HCT116 (cell line): ENCODE measurements at regions not wholly inside any gene's neighbourhood (a gene's known extent, or its start where the extent isn't known, plus 50 kb on each side); places are given as distances from the start of the nearest gene placed in this dataset.

Source experiments
- ATAC-seq: fragments of 200-7000 bp; cut with Tn5 transposase; 2 replicates; pipeline ENCODE4 v1.9.1; 2020; ENCODE audit warnings: mild to moderate bottlenecking, moderate library complexity
- BruUV-seq: library from RNA; stranded (reverse); fragments of 400-500 nt; replicated peaks from 2 replicates; lab custom pipeline; 2021; lab: Mats Ljungman, UMichigan
- CTCF ChIA-PET: fragments of 300-600 bp; sonication (Branson Sonifier 250); formaldehyde crosslinking; loops from one replicate; lab custom pipeline; 2021; ENCODE audit warnings: antibody characterized with exemption; lab: Charles Lee
- POLR2A ChIA-PET: fragments of 300-600, 350-600 bp; sonication (Branson Sonifier 250); formaldehyde crosslinking; loops from one replicate; lab custom pipeline; 2021; ENCODE audit warnings: antibody characterized with exemption; lab: Charles Lee
- RAD21 ChIA-PET, 2 experiments: fragments of 300-600 bp; sonication (Branson Sonifier 250); formaldehyde crosslinking; loops; one replicate each; lab custom pipeline; 2023; ENCODE audit warnings: low total read pairs in 2 of 2; ENCODE audit not compliant: uncharacterized antibody in 2 of 2, unreplicated experiment in 2 of 2, low non-redundant PET in 1 of 2; lab: Charles Lee
- DNase-seq: peaks from one replicate; pipeline ENCODE4 v3.0.0-alpha.2; 2010; ENCODE audit warnings: low read depth, low spot score
- H2AFZ ChIP-seq: fragments of 200-600 bp; shearing (Covaris generic), sonication (generic); 2 replicates; pipeline ENCODE4 v1.6.1; 2017; ENCODE audit warnings: low read depth, mixed run types, mixed read lengths, antibody characterized with exemption, low read length; ENCODE audit not compliant: poor library complexity, severe bottlenecking
- H3K27ac ChIP-seq: 2 replicates; pipeline ENCODE4 v1.5.1; 2012; ENCODE audit warnings: low read depth, low read length
- H3K27me3 ChIP-seq: fragments of 200-600 bp; sonication (generic); 2 replicates; pipeline ENCODE4 v1.6.1; 2016; ENCODE audit warnings: mixed run types, low read length, mixed read lengths; ENCODE audit not compliant: insufficient read depth
- H3K36me3 ChIP-seq, 2 experiments: fragments of 200-500 bp in 1 of 2; fragments of 200-600 bp in 1 of 2; sonication (Bioruptor generic) in 1 of 2; sonication (generic) in 1 of 2; 2 replicates each; pipeline versions ENCODE4 v1.5.1 to v1.6.1; 2014 to 2016; ENCODE audit warnings: low read length in 2 of 2, inconsistent platforms in 1 of 2, mixed read lengths in 1 of 2, mixed run types in 1 of 2; ENCODE audit not compliant: insufficient read depth in 2 of 2, control insufficient read depth in 1 of 2
- H3K4me1 ChIP-seq, 2 experiments: fragments of 200-600 bp in 1 of 2; sonication (generic) in 1 of 2; 2 replicates each; pipeline versions ENCODE4 v1.5.1 to v1.6.1; 2012 to 2017; ENCODE audit warnings: low read length in 2 of 2, inconsistent platforms in 1 of 2, mild to moderate bottlenecking in 1 of 2, mixed read lengths in 1 of 2, mixed run types in 1 of 2, moderate library complexity in 1 of 2; ENCODE audit not compliant: insufficient read depth in 2 of 2, control insufficient read depth in 1 of 2
- H3K4me2 ChIP-seq: fragments of 200-600 bp; sonication (generic); 2 replicates; pipeline ENCODE4 v1.6.1; 2017; ENCODE audit warnings: mixed run types, low read length, mixed read lengths
- H3K4me3 ChIP-seq, 2 experiments: fragments of 200-600 bp in 1 of 2; sonication (generic) in 1 of 2; replicated peaks in 1 of 2; 2 replicates each; pipeline ENCODE4 v1.5.1; 2011 to 2016; ENCODE audit warnings: low read length in 2 of 2, control low read depth in 1 of 2, low read depth in 1 of 2, mild to moderate bottlenecking in 1 of 2, mixed read lengths in 1 of 2, mixed run types in 1 of 2
- H3K79me2 ChIP-seq: fragments of 200-600 bp; sonication (generic); 2 replicates; pipeline ENCODE4 v1.6.1; 2017; ENCODE audit warnings: mild to moderate bottlenecking, mixed run types, low read length, moderate library complexity, mixed read lengths; ENCODE audit not compliant: insufficient read depth
- H3K9ac ChIP-seq: fragments of 200-600 bp; sonication (generic); 2 replicates; pipeline ENCODE4 v1.6.1; 2016; ENCODE audit warnings: low read length, mixed read lengths
- H3K9me2 ChIP-seq: fragments of 200-600 bp; sonication (generic), shearing (Covaris generic); 2 replicates; pipeline ENCODE4 v1.6.1; 2017; ENCODE audit warnings: mixed run types, mild to moderate bottlenecking, moderate library complexity; ENCODE audit not compliant: insufficient read depth
- H3K9me3 ChIP-seq, 2 experiments: fragments of 200-500 bp in 1 of 2; fragments of 200-600 bp in 1 of 2; sonication (Bioruptor generic) in 1 of 2; sonication (generic) in 1 of 2; 2 replicates each; pipeline ENCODE4 v1.6.1; 2014 to 2017; ENCODE audit warnings: low read length in 2 of 2, mixed read lengths in 2 of 2, inconsistent platforms in 1 of 2, low read depth in 1 of 2, mild to moderate bottlenecking in 1 of 2, mixed run types in 1 of 2, moderate library complexity in 1 of 2; ENCODE audit not compliant: control insufficient read depth in 1 of 2, insufficient read depth in 1 of 2
- H4K20me1 ChIP-seq: fragments of 200-600 bp; sonication (generic), shearing (Covaris generic); 2 replicates; pipeline ENCODE4 v1.6.1; 2017; ENCODE audit warnings: mixed run types, mild to moderate bottlenecking, moderate library complexity; ENCODE audit not compliant: insufficient read depth
- CBX3 ChIP-seq: IDR thresholded peaks from 2 replicates; pipeline ENCODE4 v1.6.1; 2012; ENCODE audit warnings: low read depth
- CTCF ChIP-seq, 3 experiments: fragments of 200-600 bp in 1 of 3; sonication (generic) in 1 of 3; IDR thresholded peaks in 2 of 3; conservative IDR thresholded peaks in 1 of 3; 2 replicates each; pipeline ENCODE4 v1.5.1; 2012 to 2017; ENCODE audit warnings: low read depth in 2 of 3, low read length in 2 of 3, antibody characterized with exemption in 1 of 3, borderline replicate concordance in 1 of 3, control low read depth in 1 of 3, mild to moderate bottlenecking in 1 of 3, mixed read lengths in 1 of 3, mixed run types in 1 of 3, moderate library complexity in 1 of 3; ENCODE audit not compliant: insufficient read depth in 1 of 3
- EGR1 ChIP-seq: IDR thresholded peaks from 2 replicates; pipeline ENCODE4 v1.6.1; 2012; ENCODE audit warnings: low read depth
- ELF1 ChIP-seq: IDR thresholded peaks from 2 replicates; pipeline ENCODE4 v1.6.1; 2012; ENCODE audit warnings: low read depth, borderline replicate concordance
- REST ChIP-seq: IDR thresholded peaks from 2 replicates; pipeline ENCODE4 v1.6.1; 2012; ENCODE audit warnings: low read depth
- SIN3A ChIP-seq: IDR thresholded peaks from 2 replicates; pipeline ENCODE4 v1.6.1; 2012; ENCODE audit warnings: low read depth
- SRF ChIP-seq: IDR thresholded peaks from 2 replicates; pipeline ENCODE4 v1.6.1; 2012; ENCODE audit warnings: low read depth
- ZBTB33 ChIP-seq: IDR thresholded peaks from 2 replicates; pipeline ENCODE4 v1.6.1; 2011; ENCODE audit warnings: mild to moderate bottlenecking, low read length, moderate library complexity; ENCODE audit not compliant: insufficient replicate concordance; ENCODE audit errors: extremely low read depth
- ZNF274 ChIP-seq: fragments of 200-500 bp; sonication (Bioruptor generic); IDR thresholded peaks from 2 replicates; pipeline ENCODE4 v1.6.1; 2014; ENCODE audit warnings: mild to moderate bottlenecking, low read depth, low read length, inconsistent platforms
- intact Hi-C: fragments of 100-400 bp; cut with micrococcal nuclease; formaldehyde crosslinking; loops from 2 replicates; pipeline ENCODE4 v1.10.0; 2022

GRCh38 chr2:61764035-61764800 is 89.6 kb downstream of the FAM161A start (continued):
- TF ChIP-seq REST (no peak), SRF (peak; percentile 85), ELF1 (no peak; the same call in 1 of the 2 replicates), CBX3 (peak; percentile 71)

- peak; percentile 85 for DNase-seq
- intact Hi-C loops: loop anchor here (5.0 kb wide), 1 partner anchor 226 kb away; the partner anchor contains the start of gene XPO1
- CTCF ChIA-PET: no interaction called here
- TF ChIP-seq CTCF (IDR thresholded peaks at IDR 0.05 in 2 of 3, conservative IDR thresholded peaks at IDR 0.05 in 1 of 3; ENCODE audit: borderline replicate concordance in 1 of 3, insufficient read depth in 1 of 3, low read depth in 2 of 3, low read length in 2 of 3): 0 out of 6 replicates have a peak, but pooled peaks of 1 of the 3 experiments have one; percentile 13
- TF ChIP-seq SRF: peak; percentile 50; the same call in 1 of the 2 replicates
- no peak for TF ChIP-seq ZBTB33
- TF ChIP-seq EGR1: no peak
- TF ChIP-seq ZNF274: no peak
- no peak for TF ChIP-seq REST
- TF ChIP-seq SIN3A: no peak; the same call in 1 of the 2 replicates
Measured at GRCh38 chr2:61763605-61764034, 90.2 kb downstream of the FAM161A start.

More at GRCh38 chr2:61763605-61764034, 90.2 kb downstream of the FAM161A start:
- Histone ChIP-seq H4K20me1 (no peaks in the 10 kb centered on the region), H3K27me3 (no peaks in the 10 kb centered on the region), H3K79me2 (peaks cover 15% of the 10 kb centered on the region; the same call in 1 of the 2 replicates), H3K4me2 (peak overlapping the region; percentile 95), H3K9ac (peak overlapping the region; percentile 89), H3K9me2 (no peaks in the 10 kb centered on the region), H3K4me3 (peak overlapping the region; percentile 73 to 74), H3K4me1 (peaks cover 10 to 38% of the 10 kb centered on the region in 2 experiments), H3K36me3 (no peaks in the 10 kb centered on the region), H3K27ac (peak overlapping the region; percentile 94), H3K9me3 (no peaks in the 10 kb centered on the region), H2AFZ (no peak overlapping the region)
- BruUV-seq: TSS peak; percentile 93
- ATAC-seq: peak; percentile 69
- ChIA-PET POLR2A (interaction anchor here (0.6 to 1.5 kb wide), 8 partner anchors 9 to 815 kb away, joined by 3 to 7 read pairs (median 3); partner anchors contain the start of gene FAM161A), RAD21 (no interaction called here)
